Medulla oblongata (tissue), 1 donor: ENCODE measurements at regions not wholly inside any gene's neighbourhood (a gene's known extent, or its start where the extent isn't known, plus 50 kb on each side); places are given as distances from the start of the nearest gene placed in this dataset.

Experiments
- DNase-seq: peaks from one replicate; pipeline ENCODE4 v3.0.0-alpha.2; 2015; ENCODE audit errors: extremely low spot score

GRCh38 chr6:90739802-90740201, 152.9 kb upstream of the MAP3K7 start:
- no peak for DNase-seq

- no peak for DNase-seq
Measured at GRCh38 chr6:90739339-90739738, 152.5 kb upstream of the MAP3K7 start.

- DNase-seq: no peak
Measured at GRCh38 chr6:90730151-90730673, 143.3 kb upstream of the MAP3K7 start.

GRCh38 chr6:90729057-90729456, 142.2 kb upstream of the MAP3K7 start:
- DNase-seq: no peak

GRCh38 chr6:90722648-90723047, 135.8 kb upstream of the MAP3K7 start:
- DNase-seq: no peak

GRCh38 chr6:90720404-90720803, 133.5 kb upstream of the MAP3K7 start:
- no peak for DNase-seq

- no peak for DNase-seq
Measured at GRCh38 chr6:90719321-90720195, 132.7 kb upstream of the MAP3K7 start.

- no peak for DNase-seq
Measured at GRCh38 chr6:90716376-90716775, 129.5 kb upstream of the MAP3K7 start.

- DNase-seq: no peak
Measured at GRCh38 chr6:90715093-90715655, 128.3 kb upstream of the MAP3K7 start.

GRCh38 chr6:90714319-90714718, 127.4 kb upstream of the MAP3K7 start:
- DNase-seq: no peak

- DNase-seq: no peak
Measured at GRCh38 chr6:90712114-90712513, 125.2 kb upstream of the MAP3K7 start.

GRCh38 chr6:90709431-90709996, 122.6 kb upstream of the MAP3K7 start:
- DNase-seq: no peak

- DNase-seq: no peak
Measured at GRCh38 chr6:90708206-90708737, 121.4 kb upstream of the MAP3K7 start.

GRCh38 chr6:90707246-90707645, 120.4 kb upstream of the MAP3K7 start:
- no peak for DNase-seq

GRCh38 chr6:90703336-90703735, 116.5 kb upstream of the MAP3K7 start:
- DNase-seq: no peak

- no peak for DNase-seq
Measured at GRCh38 chr6:90701926-90702325, 115.1 kb upstream of the MAP3K7 start.

GRCh38 chr6:90701146-90701781, 114.4 kb upstream of the MAP3K7 start:
- no peak for DNase-seq

GRCh38 chr6:90695316-90695715, 108.4 kb upstream of the MAP3K7 start:
- no peak for DNase-seq

- no peak for DNase-seq
Measured at GRCh38 chr6:90694802-90695201, 107.9 kb upstream of the MAP3K7 start.

GRCh38 chr6:90691823-90692222, 105.0 kb upstream of the MAP3K7 start:
- DNase-seq: no peak

- DNase-seq: no peak
Measured at GRCh38 chr6:90689172-90689571, 102.3 kb upstream of the MAP3K7 start.

GRCh38 chr6:90687775-90688380, 101.0 kb upstream of the MAP3K7 start:
- DNase-seq: no peak
